GM23338 (cell line): ENCODE measurements at regions not wholly inside any gene's neighbourhood (a gene's known extent, or its start where the extent isn't known, plus 50 kb on each side); places are given as distances from the start of the nearest gene placed in this dataset.

Source experiments
- ATAC-seq: fragments of 200-7000 bp; cut with Tn5 transposase; 3 replicates; pipeline ENCODE4 v1.9.1; 2020
- DNase-seq: peaks from one replicate; pipeline ENCODE4 v3.0.0-alpha.2; 2015; ENCODE audit warnings: low spot score
- H2AFZ ChIP-seq: fragments of 200-600 bp; sonication (generic); 2 replicates; pipeline ENCODE4 v1.8.0; 2016; ENCODE audit warnings: antibody characterized with exemption, mild to moderate bottlenecking, moderate library complexity
- H3F3A ChIP-seq: fragments of 200-600 bp; sonication (generic); replicated peaks from 2 replicates; pipeline ENCODE4 v1.8.0; 2017; ENCODE audit warnings: antibody characterized with exemption, mixed run types, low read depth
- H3K27ac ChIP-seq: fragments of 200-600 bp; sonication (generic); 2 replicates; pipeline ENCODE4 v1.6.1; 2016; ENCODE audit warnings: low read depth
- H3K27me3 ChIP-seq: fragments of 200-600 bp; sonication (generic); 2 replicates; pipeline ENCODE4 v1.8.0; 2016; ENCODE audit warnings: mild to moderate bottlenecking, mixed run types, moderate library complexity; ENCODE audit not compliant: insufficient read depth
- H3K36me3 ChIP-seq: fragments of 200-600 bp; sonication (generic); 2 replicates; pipeline ENCODE4 v1.8.0; 2016; ENCODE audit warnings: mild to moderate bottlenecking; ENCODE audit not compliant: insufficient read depth
- H3K4me1 ChIP-seq: fragments of 200-600 bp; sonication (generic); 2 replicates; pipeline ENCODE4 v1.8.0; 2016; ENCODE audit warnings: mild to moderate bottlenecking, moderate library complexity; ENCODE audit not compliant: insufficient read depth
- H3K4me2 ChIP-seq: fragments of 200-600 bp; sonication (generic); 2 replicates; pipeline ENCODE4 v1.7.1; 2017; ENCODE audit warnings: mixed run types
- H3K4me3 ChIP-seq: fragments of 200-600 bp; sonication (generic); 2 replicates; pipeline ENCODE4 v1.6.1; 2016; ENCODE audit warnings: mixed run types
- H3K79me2 ChIP-seq: fragments of 200-600 bp; sonication (generic); replicated peaks from 2 replicates; pipeline ENCODE4 v1.8.0; 2017; ENCODE audit warnings: mild to moderate bottlenecking; ENCODE audit not compliant: insufficient read depth
- H3K9me2 ChIP-seq: fragments of 200-600 bp; sonication (generic); 2 replicates; pipeline ENCODE4 v1.8.0; 2017; ENCODE audit not compliant: insufficient read depth
- H4K20me1 ChIP-seq: fragments of 200-600 bp; sonication (generic); replicated peaks from 2 replicates; pipeline ENCODE4 v1.8.0; 2017; ENCODE audit warnings: mild to moderate bottlenecking; ENCODE audit not compliant: insufficient read depth
- H3K27ac Mint-ChIP-seq: 2 replicates; pipeline ENCODE4 v1.8.0; 2020; ENCODE audit warnings: inconsistent platforms, mild to moderate bottlenecking, moderate library complexity, mixed read lengths
- H3K27me3 Mint-ChIP-seq: 3 replicates; pipeline ENCODE4 v1.8.0; 2022; ENCODE audit warnings: low read depth, mild to moderate bottlenecking, moderate library complexity, mixed read lengths, inconsistent platforms; ENCODE audit not compliant: insufficient read depth, poor library complexity
- H3K36me3 Mint-ChIP-seq: 3 replicates; pipeline ENCODE4 v1.8.0; 2021; ENCODE audit warnings: low read depth, mild to moderate bottlenecking, inconsistent platforms, moderate library complexity, mixed read lengths
- H3K4me1 Mint-ChIP-seq: 3 replicates; pipeline ENCODE4 v1.8.0; 2020; ENCODE audit warnings: mild to moderate bottlenecking, inconsistent platforms, mixed read lengths
- H3K4me3 Mint-ChIP-seq: 3 replicates; pipeline ENCODE4 v1.8.0; 2021; ENCODE audit warnings: moderate library complexity, mild to moderate bottlenecking, inconsistent platforms, mixed read lengths
- H3K9me3 Mint-ChIP-seq: 3 replicates; pipeline ENCODE4 v1.8.0; 2020; ENCODE audit warnings: moderate library complexity, mild to moderate bottlenecking, inconsistent platforms, mixed read lengths
- ETS1 ChIP-seq: IDR thresholded peaks from 2 replicates; pipeline ENCODE4 v1.6.1; 2016; ENCODE audit warnings: antibody characterized with exemption
- JUNB ChIP-seq: IDR thresholded peaks from one replicate; pipeline ENCODE4 v1.6.1; 2016; ENCODE audit warnings: antibody characterized with exemption; ENCODE audit not compliant: unreplicated experiment
- NANOG ChIP-seq: IDR thresholded peaks from 2 replicates; pipeline ENCODE4 v1.6.1; 2016; ENCODE audit warnings: antibody characterized with exemption, borderline replicate concordance
- POLR2AphosphoS5 ChIP-seq: IDR thresholded peaks from 2 replicates; pipeline ENCODE4 v1.6.1; 2016; ENCODE audit warnings: antibody characterized with exemption, low read depth
- ZNF331 ChIP-seq: fragments of 250-450 bp; sonication (Bioruptor Pico); IDR thresholded peaks from 2 replicates; pipeline ENCODE4 v1.5.0; 2020; ENCODE audit warnings: low read depth, mild to moderate bottlenecking, moderate library complexity
- TF ChIP-seq, protein P1 (sequence below): fragments of 250-450 bp; sonication (Bioruptor Pico); IDR thresholded peaks from 2 replicates; pipeline ENCODE4 v1.5.0; 2020; ENCODE audit warnings: mild to moderate bottlenecking, moderate library complexity
- TF ChIP-seq, protein P2 (sequence below): IDR thresholded peaks from one replicate; pipeline ENCODE4 v1.6.1; 2018; ENCODE audit warnings: antibody characterized with exemption; ENCODE audit not compliant: unreplicated experiment

DNA sequence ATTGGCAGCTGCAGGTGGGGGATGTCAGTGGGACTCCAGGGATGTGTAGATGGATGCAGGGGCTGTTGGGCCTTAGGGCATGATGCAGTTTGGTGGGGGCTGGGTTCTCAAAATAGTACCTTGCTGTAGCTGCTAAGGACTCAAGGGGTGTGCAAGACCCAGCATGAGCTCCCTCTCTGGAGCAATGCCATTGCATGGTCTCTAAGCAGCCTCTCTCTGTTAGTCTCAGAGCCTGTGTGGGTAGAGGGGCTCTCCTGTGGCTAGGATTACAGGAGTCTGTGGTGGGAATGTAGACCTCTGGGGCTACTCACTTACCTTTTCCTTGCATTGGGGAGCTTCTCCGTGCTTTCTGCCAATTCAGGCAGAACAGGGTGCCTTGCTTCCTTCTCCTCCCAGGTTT, 228.9 kb downstream of the LPIN1 start (continued):
- TF ChIP-seq, protein P1, sequence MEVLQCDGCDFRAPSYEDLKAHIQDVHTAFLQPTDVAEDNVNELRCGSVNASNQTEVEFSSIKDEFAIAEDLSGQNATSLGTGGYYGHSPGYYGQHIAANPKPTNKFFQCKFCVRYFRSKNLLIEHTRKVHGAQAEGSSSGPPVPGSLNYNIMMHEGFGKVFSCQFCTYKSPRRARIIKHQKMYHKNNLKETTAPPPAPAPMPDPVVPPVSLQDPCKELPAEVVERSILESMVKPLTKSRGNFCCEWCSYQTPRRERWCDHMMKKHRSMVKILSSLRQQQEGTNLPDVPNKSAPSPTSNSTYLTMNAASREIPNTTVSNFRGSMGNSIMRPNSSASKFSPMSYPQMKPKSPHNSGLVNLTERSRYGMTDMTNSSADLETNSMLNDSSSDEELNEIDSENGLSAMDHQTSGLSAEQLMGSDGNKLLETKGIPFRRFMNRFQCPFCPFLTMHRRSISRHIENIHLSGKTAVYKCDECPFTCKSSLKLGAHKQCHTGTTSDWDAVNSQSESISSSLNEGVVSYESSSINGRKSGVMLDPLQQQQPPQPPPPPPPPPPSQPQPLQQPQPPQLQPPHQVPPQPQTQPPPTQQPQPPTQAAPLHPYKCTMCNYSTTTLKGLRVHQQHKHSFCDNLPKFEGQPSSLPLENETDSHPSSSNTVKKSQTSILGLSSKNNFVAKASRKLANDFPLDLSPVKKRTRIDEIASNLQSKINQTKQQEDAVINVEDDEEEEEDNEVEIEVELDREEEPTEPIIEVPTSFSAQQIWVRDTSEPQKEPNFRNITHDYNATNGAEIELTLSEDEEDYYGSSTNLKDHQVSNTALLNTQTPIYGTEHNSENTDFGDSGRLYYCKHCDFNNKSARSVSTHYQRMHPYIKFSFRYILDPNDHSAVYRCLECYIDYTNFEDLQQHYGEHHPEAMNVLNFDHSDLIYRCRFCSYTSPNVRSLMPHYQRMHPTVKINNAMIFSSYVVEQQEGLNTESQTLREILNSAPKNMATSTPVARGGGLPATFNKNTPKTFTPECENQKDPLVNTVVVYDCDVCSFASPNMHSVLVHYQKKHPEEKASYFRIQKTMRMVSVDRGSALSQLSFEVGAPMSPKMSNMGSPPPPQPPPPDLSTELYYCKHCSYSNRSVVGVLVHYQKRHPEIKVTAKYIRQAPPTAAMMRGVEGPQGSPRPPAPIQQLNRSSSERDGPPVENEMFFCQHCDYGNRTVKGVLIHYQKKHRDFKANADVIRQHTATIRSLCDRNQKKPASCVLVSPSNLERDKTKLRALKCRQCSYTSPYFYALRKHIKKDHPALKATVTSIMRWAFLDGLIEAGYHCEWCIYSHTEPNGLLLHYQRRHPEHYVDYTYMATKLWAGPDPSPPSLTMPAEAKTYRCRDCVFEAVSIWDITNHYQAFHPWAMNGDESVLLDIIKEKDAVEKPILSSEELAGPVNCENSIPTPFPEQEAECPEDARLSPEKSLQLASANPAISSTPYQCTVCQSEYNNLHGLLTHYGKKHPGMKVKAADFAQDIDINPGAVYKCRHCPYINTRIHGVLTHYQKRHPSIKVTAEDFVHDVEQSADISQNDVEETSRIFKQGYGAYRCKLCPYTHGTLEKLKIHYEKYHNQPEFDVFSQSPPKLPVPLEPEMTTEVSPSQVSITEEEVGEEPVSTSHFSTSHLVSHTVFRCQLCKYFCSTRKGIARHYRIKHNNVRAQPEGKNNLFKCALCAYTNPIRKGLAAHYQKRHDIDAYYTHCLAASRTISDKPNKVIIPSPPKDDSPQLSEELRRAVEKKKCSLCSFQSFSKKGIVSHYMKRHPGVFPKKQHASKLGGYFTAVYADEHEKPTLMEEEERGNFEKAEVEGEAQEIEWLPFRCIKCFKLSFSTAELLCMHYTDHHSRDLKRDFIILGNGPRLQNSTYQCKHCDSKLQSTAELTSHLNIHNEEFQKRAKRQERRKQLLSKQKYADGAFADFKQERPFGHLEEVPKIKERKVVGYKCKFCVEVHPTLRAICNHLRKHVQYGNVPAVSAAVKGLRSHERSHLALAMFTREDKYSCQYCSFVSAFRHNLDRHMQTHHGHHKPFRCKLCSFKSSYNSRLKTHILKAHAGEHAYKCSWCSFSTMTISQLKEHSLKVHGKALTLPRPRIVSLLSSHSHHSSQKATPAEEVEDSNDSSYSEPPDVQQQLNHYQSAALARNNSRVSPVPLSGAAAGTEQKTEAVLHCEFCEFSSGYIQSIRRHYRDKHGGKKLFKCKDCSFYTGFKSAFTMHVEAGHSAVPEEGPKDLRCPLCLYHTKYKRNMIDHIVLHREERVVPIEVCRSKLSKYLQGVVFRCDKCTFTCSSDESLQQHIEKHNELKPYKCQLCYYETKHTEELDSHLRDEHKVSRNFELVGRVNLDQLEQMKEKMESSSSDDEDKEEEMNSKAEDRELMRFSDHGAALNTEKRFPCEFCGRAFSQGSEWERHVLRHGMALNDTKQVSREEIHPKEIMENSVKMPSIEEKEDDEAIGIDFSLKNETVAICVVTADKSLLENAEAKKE (CRISPR knock-in tag), result no peak
- TF ChIP-seq ZNF331 (CRISPR knock-in tag), result no peak
- TF ChIP-seq, protein P2, sequence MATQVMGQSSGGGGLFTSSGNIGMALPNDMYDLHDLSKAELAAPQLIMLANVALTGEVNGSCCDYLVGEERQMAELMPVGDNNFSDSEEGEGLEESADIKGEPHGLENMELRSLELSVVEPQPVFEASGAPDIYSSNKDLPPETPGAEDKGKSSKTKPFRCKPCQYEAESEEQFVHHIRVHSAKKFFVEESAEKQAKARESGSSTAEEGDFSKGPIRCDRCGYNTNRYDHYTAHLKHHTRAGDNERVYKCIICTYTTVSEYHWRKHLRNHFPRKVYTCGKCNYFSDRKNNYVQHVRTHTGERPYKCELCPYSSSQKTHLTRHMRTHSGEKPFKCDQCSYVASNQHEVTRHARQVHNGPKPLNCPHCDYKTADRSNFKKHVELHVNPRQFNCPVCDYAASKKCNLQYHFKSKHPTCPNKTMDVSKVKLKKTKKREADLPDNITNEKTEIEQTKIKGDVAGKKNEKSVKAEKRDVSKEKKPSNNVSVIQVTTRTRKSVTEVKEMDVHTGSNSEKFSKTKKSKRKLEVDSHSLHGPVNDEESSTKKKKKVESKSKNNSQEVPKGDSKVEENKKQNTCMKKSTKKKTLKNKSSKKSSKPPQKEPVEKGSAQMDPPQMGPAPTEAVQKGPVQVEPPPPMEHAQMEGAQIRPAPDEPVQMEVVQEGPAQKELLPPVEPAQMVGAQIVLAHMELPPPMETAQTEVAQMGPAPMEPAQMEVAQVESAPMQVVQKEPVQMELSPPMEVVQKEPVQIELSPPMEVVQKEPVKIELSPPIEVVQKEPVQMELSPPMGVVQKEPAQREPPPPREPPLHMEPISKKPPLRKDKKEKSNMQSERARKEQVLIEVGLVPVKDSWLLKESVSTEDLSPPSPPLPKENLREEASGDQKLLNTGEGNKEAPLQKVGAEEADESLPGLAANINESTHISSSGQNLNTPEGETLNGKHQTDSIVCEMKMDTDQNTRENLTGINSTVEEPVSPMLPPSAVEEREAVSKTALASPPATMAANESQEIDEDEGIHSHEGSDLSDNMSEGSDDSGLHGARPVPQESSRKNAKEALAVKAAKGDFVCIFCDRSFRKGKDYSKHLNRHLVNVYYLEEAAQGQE, result no peak

DNA sequence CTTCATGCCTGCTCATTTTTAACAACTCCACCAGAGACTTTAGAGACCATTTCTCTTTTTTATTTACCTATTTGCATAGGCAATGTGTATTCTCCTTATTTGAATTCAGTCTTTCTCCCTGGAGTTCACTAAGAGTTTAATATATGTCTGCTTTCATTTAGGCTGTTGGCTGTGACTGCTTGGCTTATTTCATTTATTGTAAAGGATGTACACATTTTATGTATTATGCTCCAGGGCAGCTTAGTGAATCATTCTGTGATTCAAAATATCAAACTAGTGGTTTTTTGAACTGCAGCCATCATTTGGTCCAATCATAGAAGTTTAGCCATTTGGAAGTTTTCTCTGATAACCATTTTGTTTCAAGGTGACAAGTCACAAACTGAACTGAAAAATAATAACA, 229.6 kb downstream of the LPIN1 start:
- Histone ChIP-seq H3K36me3 (no peaks in the 10 kb centered on the region), H2AFZ (no peak overlapping the region), H3K4me3 (no peak overlapping the region), H3K27me3 (no peaks in the 10 kb centered on the region), H3K9me2 (peaks cover 5% of the 10 kb centered on the region; the same call in 1 of the 2 replicates), H3F3A (no peaks in the 10 kb centered on the region), H3K4me2 (no peak overlapping the region), H4K20me1 (no peaks in the 10 kb centered on the region), H3K27ac (no peak overlapping the region), H3K4me1 (peaks cover 4% of the 10 kb centered on the region; the same call in 1 of the 2 replicates), H3K79me2 (no peaks in the 10 kb centered on the region)
- peaks cover 7% of the 10 kb centered on the region for H3K27me3 Mint-ChIP-seq
- DNase-seq (no peak), ATAC-seq (no peak)
- H3K4me1 Mint-ChIP-seq, result peaks cover 11% of the 10 kb centered on the region
- no peak overlapping the region for H3K27ac Mint-ChIP-seq
- peaks cover 14% of the 10 kb centered on the region for H3K9me3 Mint-ChIP-seq
- H3K4me3 Mint-ChIP-seq, result no peak overlapping the region
- H3K36me3 Mint-ChIP-seq, result peaks cover 12% of the 10 kb centered on the region; the same call in 2 of the 3 replicates
- TF ChIP-seq POLR2AphosphoS5 (no peak), ETS1 (no peak), NANOG (no peak), JUNB (no peak)
- TF ChIP-seq, protein P2, result no peak
